ENCODE measurements at regions not wholly inside any gene's neighbourhood (a gene's known extent, or its start where the extent isn't known, plus 50 kb on each side); places are given as distances from the start of the nearest gene placed in this dataset.

DNA sequence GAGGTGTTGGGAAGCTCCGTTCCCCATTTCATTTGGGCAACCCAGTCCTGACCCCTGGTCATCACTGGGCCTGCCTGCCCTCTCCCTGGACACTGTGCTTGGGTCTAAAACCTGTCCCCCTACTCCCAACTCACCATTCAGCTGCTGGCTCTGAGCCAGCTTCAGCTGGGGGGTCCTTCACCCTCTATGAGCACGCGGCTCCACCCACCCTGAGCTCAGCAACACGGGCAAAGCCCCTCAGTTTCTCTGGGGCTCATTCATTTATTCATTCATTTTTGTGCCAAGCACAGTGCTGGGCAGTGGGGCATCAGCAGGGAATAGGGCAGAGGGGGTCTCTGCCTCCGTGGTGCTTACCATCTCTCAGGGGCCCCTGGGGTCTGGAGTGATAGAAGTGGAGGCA is 199.8 kb upstream of the MVB12B start:
- H3K79me2 ChIP-seq (ENCODE audit: insufficient read depth, low read depth) = no peaks in the 10 kb centered on the region
- H3K4me1 ChIP-seq (ENCODE audit: low read depth, poor library complexity, severe bottlenecking) = no peaks in the 10 kb centered on the region
- no peaks in the 10 kb centered on the region for H3K27me3 ChIP-seq (ENCODE audit: insufficient read depth, low read depth)
- no peak overlapping the region for H3K4me2 ChIP-seq
- H3K27ac ChIP-seq = no peak overlapping the region
- TF ChIP-seq, protein P1, sequence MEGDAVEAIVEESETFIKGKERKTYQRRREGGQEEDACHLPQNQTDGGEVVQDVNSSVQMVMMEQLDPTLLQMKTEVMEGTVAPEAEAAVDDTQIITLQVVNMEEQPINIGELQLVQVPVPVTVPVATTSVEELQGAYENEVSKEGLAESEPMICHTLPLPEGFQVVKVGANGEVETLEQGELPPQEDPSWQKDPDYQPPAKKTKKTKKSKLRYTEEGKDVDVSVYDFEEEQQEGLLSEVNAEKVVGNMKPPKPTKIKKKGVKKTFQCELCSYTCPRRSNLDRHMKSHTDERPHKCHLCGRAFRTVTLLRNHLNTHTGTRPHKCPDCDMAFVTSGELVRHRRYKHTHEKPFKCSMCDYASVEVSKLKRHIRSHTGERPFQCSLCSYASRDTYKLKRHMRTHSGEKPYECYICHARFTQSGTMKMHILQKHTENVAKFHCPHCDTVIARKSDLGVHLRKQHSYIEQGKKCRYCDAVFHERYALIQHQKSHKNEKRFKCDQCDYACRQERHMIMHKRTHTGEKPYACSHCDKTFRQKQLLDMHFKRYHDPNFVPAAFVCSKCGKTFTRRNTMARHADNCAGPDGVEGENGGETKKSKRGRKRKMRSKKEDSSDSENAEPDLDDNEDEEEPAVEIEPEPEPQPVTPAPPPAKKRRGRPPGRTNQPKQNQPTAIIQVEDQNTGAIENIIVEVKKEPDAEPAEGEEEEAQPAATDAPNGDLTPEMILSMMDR (conservative IDR thresholded peaks at IDR 0.05; ENCODE audit: low read depth, low read length) = no peak
- H4K20me1 ChIP-seq (ENCODE audit: insufficient read depth) = no peaks in the 10 kb centered on the region
- H3K4me3 ChIP-seq (IDR thresholded peaks at IDR 0.05; ENCODE audit: insufficient read depth, low read depth, low read length) = no peak overlapping the region
- no peak overlapping the region for H3K9ac ChIP-seq
- H2AFZ ChIP-seq (ENCODE audit: low read depth) = no peak overlapping the region
- H3K36me3 ChIP-seq (ENCODE audit: insufficient read depth) = no peaks in the 10 kb centered on the region

DNA sequence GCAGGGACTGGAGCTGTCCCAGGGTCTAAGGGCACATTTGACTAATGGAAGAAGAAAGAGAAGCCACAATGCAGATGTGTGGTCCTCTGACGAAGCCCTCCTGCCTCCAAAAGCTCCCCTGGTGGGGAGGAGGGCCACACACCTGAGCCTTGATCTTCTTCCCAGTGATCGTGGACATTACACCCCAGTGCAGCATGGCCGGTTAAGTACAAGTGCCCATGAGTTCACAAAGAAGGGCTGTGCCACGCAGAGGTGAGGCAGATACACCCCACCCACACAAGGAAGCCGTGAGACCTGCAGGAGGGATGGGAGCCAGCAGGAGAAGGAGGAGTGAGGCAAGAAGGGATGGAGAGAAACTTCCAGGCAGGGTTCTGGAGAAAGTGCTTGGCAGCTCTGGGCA is 199.0 kb upstream of the MVB12B start:
- Histone ChIP-seq H3K4me3 (IDR thresholded peaks at IDR 0.05; ENCODE audit: insufficient read depth, low read depth, low read length) (no peak overlapping the region), H4K20me1 (ENCODE audit: insufficient read depth) (no peaks in the 10 kb centered on the region), H2AFZ (ENCODE audit: low read depth) (no peak overlapping the region), H3K4me1 (ENCODE audit: low read depth, poor library complexity, severe bottlenecking) (no peaks in the 10 kb centered on the region), H3K79me2 (ENCODE audit: insufficient read depth, low read depth) (no peaks in the 10 kb centered on the region), H3K4me2 (no peak overlapping the region), H3K9ac (no peak overlapping the region), H3K27me3 (ENCODE audit: insufficient read depth, low read depth) (no peaks in the 10 kb centered on the region), H3K27ac (no peak overlapping the region), H3K36me3 (ENCODE audit: insufficient read depth) (no peaks in the 10 kb centered on the region)
- TF ChIP-seq, protein P1 (conservative IDR thresholded peaks at IDR 0.05; ENCODE audit: low read depth, low read length) = no peak

DNA sequence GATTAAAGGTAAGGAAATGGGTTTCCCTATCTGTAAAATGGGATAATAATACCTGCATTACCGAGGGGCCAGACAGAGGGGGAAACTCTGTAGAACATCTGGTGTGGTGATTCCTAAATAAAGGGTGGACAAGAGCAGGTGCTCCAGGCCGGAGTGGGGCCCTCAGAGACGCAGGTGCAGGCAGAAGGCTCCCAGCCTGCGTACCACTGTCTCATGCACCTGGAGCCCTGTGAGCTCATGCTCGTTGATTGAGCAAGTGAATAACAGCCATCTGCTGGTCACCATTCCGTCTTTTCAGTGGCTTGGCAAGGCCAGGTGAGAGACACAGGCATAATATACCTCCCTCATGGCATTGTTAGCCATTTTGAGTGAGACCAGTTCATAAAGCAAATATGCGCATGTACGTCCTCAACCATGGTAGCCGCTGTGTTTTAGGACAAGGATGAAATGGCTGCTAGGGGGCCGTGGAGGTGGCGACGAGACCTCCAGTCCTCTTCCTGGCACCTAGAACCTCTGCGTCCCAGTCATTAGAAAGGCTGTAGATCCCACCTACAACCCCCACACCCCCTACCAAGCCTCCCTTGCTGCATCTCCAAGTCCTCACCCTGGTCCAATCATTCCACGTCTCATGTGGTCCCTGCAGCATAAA is 198.0 kb upstream of the MVB12B start:
- Histone ChIP-seq H3K4me2 (no peak overlapping the region), H3K9ac (no peak overlapping the region), H3K27ac (no peak overlapping the region), H2AFZ (ENCODE audit: low read depth) (no peak overlapping the region), H3K27me3 (ENCODE audit: insufficient read depth, low read depth) (no peaks in the 10 kb centered on the region), H4K20me1 (ENCODE audit: insufficient read depth) (no peaks in the 10 kb centered on the region), H3K36me3 (ENCODE audit: insufficient read depth) (no peaks in the 10 kb centered on the region), H3K79me2 (ENCODE audit: insufficient read depth, low read depth) (no peaks in the 10 kb centered on the region), H3K4me3 (IDR thresholded peaks at IDR 0.05; ENCODE audit: insufficient read depth, low read depth, low read length) (no peak overlapping the region), H3K4me1 (ENCODE audit: low read depth, poor library complexity, severe bottlenecking) (no peaks in the 10 kb centered on the region)
- TF ChIP-seq, protein P1 (conservative IDR thresholded peaks at IDR 0.05; ENCODE audit: low read depth, low read length) = no peak

DNA sequence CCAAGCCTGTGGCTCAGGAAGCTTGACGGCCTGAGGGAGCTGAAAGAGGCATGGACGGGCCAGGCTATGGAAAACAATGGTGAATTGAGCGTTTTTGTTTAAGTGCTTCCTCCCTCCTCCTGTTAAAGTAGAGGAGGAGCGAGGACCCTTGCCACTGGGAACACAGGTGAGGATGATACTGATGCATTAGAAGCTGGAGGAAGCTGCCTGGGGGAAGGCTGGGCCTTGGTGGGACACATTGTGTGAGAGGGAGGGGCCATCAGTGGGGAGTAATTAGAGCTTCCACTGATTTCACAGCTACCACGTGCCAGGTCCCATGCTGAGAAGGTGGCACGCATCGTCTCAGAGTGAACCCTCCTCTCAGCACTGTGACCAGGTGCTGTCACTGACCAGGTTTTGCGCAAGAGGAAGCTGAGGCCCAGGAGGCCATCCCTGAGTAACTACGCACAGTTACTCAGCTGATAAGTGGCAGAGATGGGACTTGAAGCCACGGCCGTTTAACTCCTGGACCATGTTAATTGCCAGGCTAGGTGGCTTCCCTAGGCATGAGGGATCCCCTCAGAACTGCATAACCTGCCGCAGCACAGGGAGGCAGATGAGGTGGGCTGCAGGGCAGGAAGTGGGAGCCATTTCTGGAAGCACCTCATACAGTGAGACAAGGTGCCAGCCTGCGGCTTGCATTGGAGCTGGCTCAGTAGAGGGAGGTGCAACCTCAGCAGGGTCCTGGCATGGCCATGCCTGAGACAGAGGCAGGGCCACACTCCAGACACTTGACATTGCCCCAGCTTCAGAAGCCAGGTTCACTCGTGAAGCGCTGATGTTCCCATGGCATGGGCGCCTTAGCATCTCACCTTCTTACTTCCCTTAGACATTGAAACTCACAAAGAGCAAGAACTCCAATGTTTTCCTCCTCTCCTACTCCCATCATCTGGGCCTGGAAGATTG is 195.3 kb upstream of the MVB12B start:
- Histone ChIP-seq H3K36me3 (ENCODE audit: insufficient read depth) (no peaks in the 10 kb centered on the region), H3K4me1 (ENCODE audit: low read depth, poor library complexity, severe bottlenecking) (no peaks in the 10 kb centered on the region), H3K27me3 (ENCODE audit: insufficient read depth, low read depth) (no peaks in the 10 kb centered on the region), H3K9ac (no peak overlapping the region), H3K4me3 (IDR thresholded peaks at IDR 0.05; ENCODE audit: insufficient read depth, low read depth, low read length) (no peak overlapping the region), H2AFZ (ENCODE audit: low read depth) (no peak overlapping the region), H3K79me2 (ENCODE audit: insufficient read depth, low read depth) (no peaks in the 10 kb centered on the region), H3K4me2 (no peak overlapping the region), H3K27ac (no peak overlapping the region), H4K20me1 (ENCODE audit: insufficient read depth) (no peaks in the 10 kb centered on the region)
- TF ChIP-seq, protein P1 (conservative IDR thresholded peaks at IDR 0.05; ENCODE audit: low read depth, low read length) = no peak
